ENCODE measurements at regions not wholly inside any gene's neighbourhood (a gene's known extent, or its start where the extent isn't known, plus 50 kb on each side); places are given as distances from the start of the nearest gene placed in this dataset.
"Not testable (repeated sequence)": the region's sequence is repeated elsewhere in the genome, so short reads cannot be mapped to it uniquely, and the experiment has no call there.

DNA sequence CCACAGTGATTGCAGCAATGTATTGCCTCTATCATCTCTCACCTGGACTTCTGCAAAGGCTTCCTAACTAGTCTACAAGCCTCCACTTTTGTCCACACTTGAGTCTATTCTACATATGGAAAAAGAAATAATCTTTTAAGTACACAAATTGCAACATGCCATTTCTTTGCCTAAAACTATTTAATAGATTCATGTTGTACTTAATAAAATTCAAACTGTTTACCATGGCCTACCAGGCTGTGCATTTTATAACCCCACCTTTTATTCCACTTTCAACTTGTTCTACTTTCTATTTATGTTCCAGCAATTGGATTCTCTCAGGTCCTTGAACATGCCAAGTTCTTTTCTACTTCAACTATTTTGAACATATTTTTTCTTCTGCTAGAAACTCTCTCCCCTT lies 128.7 kb downstream of the GPR85 start:
- H3K36me3 ChIP-seq (ENCODE audit: insufficient read depth, low read length, poor library complexity, severe bottlenecking): no peaks in the 10 kb centered on the region
- intact Hi-C loops (cut with micrococcal nuclease; ENCODE audit: unreplicated experiment): no loop called here
- no peak for DNase-seq (ENCODE audit: low spot score)
- H3K4me3 ChIP-seq (ENCODE audit: low read depth, low read length, poor library complexity, severe bottlenecking): no peak overlapping the region
- no peaks in the 10 kb centered on the region for H3K9me3 ChIP-seq (ENCODE audit: low read depth, low read length, poor library complexity, severe bottlenecking)
- no peaks in the 10 kb centered on the region for H3K4me1 ChIP-seq (ENCODE audit: insufficient read depth, low read length, poor library complexity, severe bottlenecking)
- POLR2A ChIA-PET (ENCODE audit: low non-redundant PET): no interaction called here
- BruUV-seq (replicated peaks): no TSS peak
- no peak overlapping the region for H3K27ac ChIP-seq (ENCODE audit: low read depth, low read length, poor library complexity, severe bottlenecking)
- no peaks in the 10 kb centered on the region for H3K27me3 ChIP-seq (replicated peaks; ENCODE audit: insufficient read depth, low read depth, low read length, poor library complexity)
- no peak for TF ChIP-seq EZH2 (IDR thresholded peaks at IDR 0.05; ENCODE audit: borderline replicate concordance, low read depth, low read length, poor library complexity, severe bottlenecking)
- TF ChIP-seq, protein P1, sequence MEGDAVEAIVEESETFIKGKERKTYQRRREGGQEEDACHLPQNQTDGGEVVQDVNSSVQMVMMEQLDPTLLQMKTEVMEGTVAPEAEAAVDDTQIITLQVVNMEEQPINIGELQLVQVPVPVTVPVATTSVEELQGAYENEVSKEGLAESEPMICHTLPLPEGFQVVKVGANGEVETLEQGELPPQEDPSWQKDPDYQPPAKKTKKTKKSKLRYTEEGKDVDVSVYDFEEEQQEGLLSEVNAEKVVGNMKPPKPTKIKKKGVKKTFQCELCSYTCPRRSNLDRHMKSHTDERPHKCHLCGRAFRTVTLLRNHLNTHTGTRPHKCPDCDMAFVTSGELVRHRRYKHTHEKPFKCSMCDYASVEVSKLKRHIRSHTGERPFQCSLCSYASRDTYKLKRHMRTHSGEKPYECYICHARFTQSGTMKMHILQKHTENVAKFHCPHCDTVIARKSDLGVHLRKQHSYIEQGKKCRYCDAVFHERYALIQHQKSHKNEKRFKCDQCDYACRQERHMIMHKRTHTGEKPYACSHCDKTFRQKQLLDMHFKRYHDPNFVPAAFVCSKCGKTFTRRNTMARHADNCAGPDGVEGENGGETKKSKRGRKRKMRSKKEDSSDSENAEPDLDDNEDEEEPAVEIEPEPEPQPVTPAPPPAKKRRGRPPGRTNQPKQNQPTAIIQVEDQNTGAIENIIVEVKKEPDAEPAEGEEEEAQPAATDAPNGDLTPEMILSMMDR (conservative IDR thresholded peaks at IDR 0.05; ENCODE audit: low read depth, low read length): no peak
- CTCF ChIA-PET: no interaction called here

DNA sequence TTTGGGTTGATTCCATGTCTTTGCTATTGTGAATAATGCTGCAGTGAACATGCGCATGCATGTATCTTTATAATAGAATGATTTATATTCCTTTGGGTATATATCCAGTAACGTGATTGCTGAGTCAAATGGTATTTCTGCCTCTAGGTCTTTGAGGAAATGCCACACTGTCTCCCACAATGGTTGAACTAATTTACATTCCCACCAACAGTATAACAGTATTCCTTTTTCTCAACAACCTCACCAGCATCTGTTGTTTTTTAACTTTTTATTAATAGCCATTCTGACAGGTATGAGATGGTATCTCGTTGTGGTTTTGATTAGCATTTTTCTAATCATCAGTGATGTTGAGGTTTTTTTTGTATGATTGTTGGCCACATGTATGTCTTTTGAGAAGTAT lies 133.6 kb downstream of the GPR85 start:
- intact Hi-C loops (cut with micrococcal nuclease; ENCODE audit: unreplicated experiment); POLR2A ChIA-PET (ENCODE audit: low non-redundant PET); H3K9me3 ChIP-seq (ENCODE audit: low read depth, low read length, poor library complexity, severe bottlenecking); H3K36me3 ChIP-seq (ENCODE audit: insufficient read depth, low read length, poor library complexity, severe bottlenecking); DNase-seq (ENCODE audit: low spot score); H3K4me3 ChIP-seq (ENCODE audit: low read depth, low read length, poor library complexity, severe bottlenecking); H3K4me1 ChIP-seq (ENCODE audit: insufficient read depth, low read length, poor library complexity, severe bottlenecking); H3K27ac ChIP-seq (ENCODE audit: low read depth, low read length, poor library complexity, severe bottlenecking); BruUV-seq (replicated peaks); H3K27me3 ChIP-seq (replicated peaks; ENCODE audit: insufficient read depth, low read depth, low read length, poor library complexity); CTCF ChIA-PET: not testable (repeated sequence)

DNA sequence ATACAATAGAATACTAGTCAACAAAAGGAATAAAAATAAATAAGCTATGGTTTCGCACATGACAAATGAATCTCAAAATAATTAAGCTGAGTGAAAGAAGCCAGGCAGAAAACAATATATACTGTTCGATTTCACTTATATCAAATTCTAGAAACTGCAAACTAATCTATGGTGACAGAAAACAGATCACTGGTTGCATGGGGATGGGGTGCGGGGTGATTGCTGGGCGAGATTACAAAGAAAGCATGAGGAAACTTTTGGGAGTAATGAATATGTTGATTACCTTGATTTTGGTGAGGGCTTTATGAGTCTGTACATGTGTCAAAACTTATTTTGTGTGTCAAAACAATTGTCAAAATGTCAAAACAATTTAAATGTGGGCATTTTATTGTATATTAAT lies 135.6 kb downstream of the GPR85 start:
- Histone ChIP-seq H3K4me3 (ENCODE audit: low read depth, low read length, poor library complexity, severe bottlenecking) (no peak overlapping the region), H3K9me3 (ENCODE audit: low read depth, low read length, poor library complexity, severe bottlenecking) (no peaks in the 10 kb centered on the region), H3K27me3 (replicated peaks; ENCODE audit: insufficient read depth, low read depth, low read length, poor library complexity) (no peaks in the 10 kb centered on the region), H3K4me1 (ENCODE audit: insufficient read depth, low read length, poor library complexity, severe bottlenecking) (no peaks in the 10 kb centered on the region), H3K36me3 (ENCODE audit: insufficient read depth, low read length, poor library complexity, severe bottlenecking) (no peaks in the 10 kb centered on the region), H3K27ac (ENCODE audit: low read depth, low read length, poor library complexity, severe bottlenecking) (no peak overlapping the region)
- no peak for DNase-seq (ENCODE audit: low spot score)
- ChIA-PET POLR2A (ENCODE audit: low non-redundant PET) (no interaction called here), CTCF (no interaction called here)
- TF ChIP-seq, protein P1 (conservative IDR thresholded peaks at IDR 0.05; ENCODE audit: low read depth, low read length): no peak
- TF ChIP-seq EZH2 (IDR thresholded peaks at IDR 0.05; ENCODE audit: borderline replicate concordance, low read depth, low read length, poor library complexity, severe bottlenecking): no peak
- no TSS peak for BruUV-seq (replicated peaks)
- intact Hi-C loops (cut with micrococcal nuclease; ENCODE audit: unreplicated experiment): no loop called here

DNA sequence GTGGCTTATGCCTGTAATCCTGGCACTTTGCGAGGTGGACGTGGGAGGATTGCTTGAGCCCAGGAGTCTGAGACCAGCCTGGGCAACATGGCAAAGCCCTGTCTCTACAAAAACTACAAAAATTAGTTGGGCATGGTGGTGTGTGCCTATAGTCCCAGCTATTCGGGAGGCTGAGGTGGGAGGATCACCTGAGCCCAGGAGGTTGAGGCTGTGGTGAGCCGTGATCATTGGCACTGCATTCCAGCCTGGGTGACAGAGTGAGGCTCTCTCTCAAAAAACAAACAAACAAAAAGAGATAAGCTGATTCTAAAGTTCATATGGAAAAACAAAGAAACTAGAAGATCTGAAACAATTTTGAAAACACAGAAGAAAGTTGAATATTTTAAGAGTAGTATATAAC lies 136.9 kb downstream of the GPR85 start:
- H3K4me3 ChIP-seq (ENCODE audit: low read depth, low read length, poor library complexity, severe bottlenecking); H3K9me3 ChIP-seq (ENCODE audit: low read depth, low read length, poor library complexity, severe bottlenecking); CTCF ChIA-PET; H3K36me3 ChIP-seq (ENCODE audit: insufficient read depth, low read length, poor library complexity, severe bottlenecking); DNase-seq (ENCODE audit: low spot score); POLR2A ChIA-PET (ENCODE audit: low non-redundant PET); H3K4me1 ChIP-seq (ENCODE audit: insufficient read depth, low read length, poor library complexity, severe bottlenecking); H3K27me3 ChIP-seq (replicated peaks; ENCODE audit: insufficient read depth, low read depth, low read length, poor library complexity); BruUV-seq (replicated peaks); intact Hi-C loops (cut with micrococcal nuclease; ENCODE audit: unreplicated experiment); H3K27ac ChIP-seq (ENCODE audit: low read depth, low read length, poor library complexity, severe bottlenecking): not testable (repeated sequence)

Data from A673 (cell line).